HEK293T (cell line): ENCODE measurements at regions not wholly inside any gene's neighbourhood (a gene's known extent, or its start where the extent isn't known, plus 50 kb on each side); places are given as distances from the start of the nearest gene placed in this dataset.

Source experiments
- ARNT ChIP-seq: fragments of 450-650 bp; IDR thresholded peaks from 2 replicates; pipeline ENCODE4 v1.6.1; 2017; ENCODE audit warnings: mild to moderate bottlenecking
- BHLHE40 ChIP-seq: fragments of 450-650 bp; IDR thresholded peaks from 2 replicates; pipeline ENCODE4 v1.6.1; 2016; ENCODE audit warnings: mild to moderate bottlenecking, moderate library complexity, borderline replicate concordance
- ELF4 ChIP-seq: fragments of 450-650 bp; IDR thresholded peaks from 2 replicates; pipeline ENCODE4 v1.6.1; 2017; ENCODE audit warnings: antibody characterized with exemption
- FOXA1 ChIP-seq: fragments of 450-650 bp; IDR thresholded peaks from 2 replicates; pipeline ENCODE4 v1.6.1; 2016; ENCODE audit warnings: mild to moderate bottlenecking
- FOXM1 ChIP-seq: fragments of 450-650 bp; IDR thresholded peaks from 2 replicates; pipeline ENCODE4 v1.6.1; 2017; ENCODE audit warnings: mild to moderate bottlenecking, borderline replicate concordance
- HDGF ChIP-seq: fragments of 450-650 bp; IDR thresholded peaks from 2 replicates; pipeline ENCODE4 v1.6.1; 2017; ENCODE audit warnings: antibody characterized with exemption, borderline replicate concordance
- NFRKB ChIP-seq: fragments of 450-650 bp; IDR thresholded peaks from 2 replicates; pipeline ENCODE4 v1.6.1; 2016; ENCODE audit warnings: mild to moderate bottlenecking, moderate library complexity
- TARDBP ChIP-seq: fragments of 450-650 bp; IDR thresholded peaks from 2 replicates; pipeline ENCODE4 v1.6.1; 2016
- ZNF384 ChIP-seq: fragments of 450-650 bp; IDR thresholded peaks from 2 replicates; pipeline ENCODE4 v1.6.1; 2016

GRCh38 chr2:120488531-120488930 is 142.6 kb downstream of the INHBB start:
- TF ChIP-seq FOXM1 (no peak), ELF4 (no peak), BHLHE40 (no peak), ARNT (no peak), ZNF384 (no peak), HDGF (no peak), NFRKB (no peak), TARDBP (no peak), FOXA1 (no peak)
